GM21528 (cell line): ENCODE measurements at regions not wholly inside any gene's neighbourhood (a gene's known extent, or its start where the extent isn't known, plus 50 kb on each side); places are given as distances from the start of the nearest gene placed in this dataset.
"Not testable (repeated sequence)": the region's sequence is repeated elsewhere in the genome, so short reads cannot be mapped to it uniquely, and the experiment has no call there.

ENCODE experiments used
- ATAC-seq: cut with Tn5 transposase; IDR thresholded peaks from one replicate; pipeline ENCODE4 v1.9.1; 2021; ENCODE audit warnings: mild to moderate bottlenecking, moderate library complexity; ENCODE audit not compliant: unreplicated experiment, low FRiP score

DNA sequence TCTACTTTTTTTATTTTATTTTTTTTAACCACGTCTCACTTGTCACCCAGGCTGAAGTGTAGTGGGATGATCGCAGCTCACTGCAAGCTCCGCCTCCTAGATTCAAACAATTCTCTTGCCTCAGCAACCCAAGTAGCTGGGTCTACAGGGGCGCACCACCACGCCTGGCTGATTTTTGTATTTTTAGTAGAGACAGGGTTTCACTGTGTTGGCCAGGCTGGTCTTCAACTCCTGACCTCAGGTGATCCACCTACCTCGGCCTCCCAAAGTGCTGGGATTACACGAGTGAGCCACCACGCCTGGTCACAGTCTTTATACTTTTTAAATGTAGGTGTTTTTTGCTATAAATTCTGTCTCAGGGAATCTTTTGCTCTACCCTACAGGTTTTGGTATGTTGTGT is 440.5 kb downstream of the XIRP2 start:
- ATAC-seq = not testable (repeated sequence)

DNA sequence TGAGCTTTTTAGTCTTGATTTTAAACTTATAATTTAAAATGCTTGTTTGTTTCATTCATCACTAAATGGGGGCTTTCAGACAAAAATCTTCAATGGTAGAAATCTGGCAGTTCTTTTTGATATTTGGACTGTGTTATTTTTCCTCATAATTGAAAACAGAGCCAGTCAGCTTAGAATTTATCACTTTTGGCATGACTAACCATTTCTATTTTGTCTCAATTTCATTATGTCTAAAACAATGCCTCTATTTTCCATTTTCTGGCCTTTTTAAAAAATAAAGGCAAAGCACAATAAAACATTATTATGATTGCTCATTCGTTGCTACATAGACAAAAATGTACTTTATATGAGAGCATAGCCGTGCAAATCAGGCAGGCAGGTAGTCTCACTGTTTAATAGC is 434.5 kb downstream of the XIRP2 start:
- no peak for ATAC-seq

DNA sequence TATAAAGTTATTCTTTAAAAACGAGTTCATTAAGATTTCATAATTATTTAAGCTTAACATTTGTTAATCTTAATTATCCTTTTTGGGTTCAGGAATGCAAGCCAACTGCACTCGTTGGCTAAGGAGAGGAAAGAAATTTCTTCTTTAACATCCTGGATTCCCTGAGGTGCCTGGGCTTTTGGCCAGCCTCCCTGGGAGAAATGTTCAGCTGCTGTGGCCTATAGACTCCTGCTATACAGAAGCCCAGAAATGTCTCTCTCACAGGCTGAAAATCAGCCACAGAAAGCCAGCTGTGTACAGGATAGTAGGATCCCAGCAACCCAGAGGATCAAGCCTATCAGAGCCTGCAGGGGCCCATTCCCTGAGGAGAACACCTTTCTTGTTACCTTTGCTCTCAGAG is 430.3 kb downstream of the XIRP2 start:
- ATAC-seq = no peak

- no peak for ATAC-seq
These were observed 422.2 kb downstream of the XIRP2 start for GRCh38 chr2:167310442-167310841.
